Left ventricle myocardium superior (tissue), 1 donor: ENCODE measurements at regions not wholly inside any gene's neighbourhood (a gene's known extent, or its start where the extent isn't known, plus 50 kb on each side); places are given as distances from the start of the nearest gene placed in this dataset.

Experiments used
- ATAC-seq: fragments of 200-7000 bp; cut with Tn5 transposase; one replicate; pipeline ENCODE4 v1.9.1; 2020; ENCODE audit warnings: mild to moderate bottlenecking, moderate library complexity
- DNase-seq: peaks from one replicate; pipeline ENCODE4 v3.0.0-alpha.2; 2020
- intact Hi-C: fragments of 100-400 bp; cut with micrococcal nuclease; formaldehyde crosslinking; loops from one replicate; pipeline ENCODE4 v1.11.0; 2022
- donor health status: DM: no; HTN: yes; CAD: no; lungs with severe emphysema.

- DNase-seq = no peak
- ATAC-seq = no peak
- intact Hi-C loops = no loop called here
These were observed 116.1 kb upstream of the FTMT start for GRCh38 chr5:121735618-121736017.

GRCh38 chr5:121737120-121737519 is 114.6 kb upstream of the FTMT start:
- DNase-seq = no peak
- ATAC-seq = no peak
- intact Hi-C loops = no loop called here

- intact Hi-C loops = no loop called here
- ATAC-seq = no peak
- no peak for DNase-seq
These were observed 110.5 kb upstream of the FTMT start for GRCh38 chr5:121741156-121741555.

DNA sequence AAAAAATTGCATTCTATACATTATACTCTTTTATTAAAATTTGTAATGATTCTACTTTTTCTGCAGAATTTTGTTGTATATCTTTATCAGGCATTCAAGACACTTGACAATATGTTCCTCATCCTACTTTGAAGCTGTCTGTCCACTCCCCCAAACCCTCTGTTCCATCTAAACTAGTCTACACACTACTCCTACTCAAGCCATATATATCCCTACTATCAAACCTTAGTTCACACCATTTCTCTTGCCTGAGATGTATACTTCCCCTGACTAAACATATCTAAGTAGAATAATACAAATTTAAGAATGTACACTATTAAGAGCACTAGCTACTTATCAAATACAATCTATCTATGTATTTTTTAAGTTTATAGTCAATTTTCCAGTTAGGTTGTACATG is 107.1 kb upstream of the FTMT start:
- intact Hi-C loops = no loop called here
- ATAC-seq (no peak), DNase-seq (no peak)

DNA sequence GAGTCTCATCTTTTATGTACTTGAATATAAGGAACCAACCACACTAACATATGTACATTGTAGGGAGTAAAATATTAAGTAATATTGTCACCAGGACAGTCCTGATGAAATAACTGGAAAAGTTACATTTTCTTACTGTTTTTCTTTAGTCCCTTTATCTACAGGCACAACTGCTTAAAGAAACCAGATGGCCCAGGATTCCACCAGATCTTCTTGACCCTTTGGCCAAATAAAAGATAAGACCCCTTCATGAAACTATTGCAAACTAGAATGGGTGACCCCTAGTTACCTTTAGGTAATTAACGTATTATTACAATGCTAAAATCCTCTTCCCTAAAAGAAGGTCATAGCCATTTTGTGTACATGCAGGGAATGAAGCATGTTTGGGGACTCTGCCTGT is 106.3 kb upstream of the FTMT start:
- DNase-seq (no peak), ATAC-seq (no peak)
- intact Hi-C loops = no loop called here

GRCh38 chr5:121746763-121747162 is 104.9 kb upstream of the FTMT start:
- DNase-seq (no peak), ATAC-seq (no peak)
- intact Hi-C loops = no loop called here

GRCh38 chr5:121748686-121749085 is 103.0 kb upstream of the FTMT start:
- peak; percentile 26 for DNase-seq
- intact Hi-C loops = no loop called here
- ATAC-seq = peak; percentile 100

DNA sequence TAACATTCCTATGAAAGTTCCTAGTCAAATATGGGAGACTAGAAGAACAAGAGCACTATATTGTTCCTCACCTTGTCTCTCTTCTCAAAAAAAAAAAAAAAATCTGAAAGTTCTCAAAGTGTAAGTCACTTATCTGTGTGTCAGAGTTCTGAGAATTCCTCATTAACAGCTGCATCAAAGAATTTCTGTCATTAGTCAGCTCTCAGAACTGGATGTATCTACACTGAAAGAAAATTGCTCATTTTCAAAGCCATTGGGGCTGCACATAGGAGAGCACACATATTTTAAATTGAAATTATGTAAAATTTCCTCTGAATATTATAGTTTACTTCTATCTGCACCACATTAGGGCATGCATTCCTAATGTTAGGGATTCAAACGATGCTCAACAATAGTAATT is 99.5 kb upstream of the FTMT start:
- ATAC-seq (no peak), DNase-seq (no peak)
- intact Hi-C loops = no loop called here

DNA sequence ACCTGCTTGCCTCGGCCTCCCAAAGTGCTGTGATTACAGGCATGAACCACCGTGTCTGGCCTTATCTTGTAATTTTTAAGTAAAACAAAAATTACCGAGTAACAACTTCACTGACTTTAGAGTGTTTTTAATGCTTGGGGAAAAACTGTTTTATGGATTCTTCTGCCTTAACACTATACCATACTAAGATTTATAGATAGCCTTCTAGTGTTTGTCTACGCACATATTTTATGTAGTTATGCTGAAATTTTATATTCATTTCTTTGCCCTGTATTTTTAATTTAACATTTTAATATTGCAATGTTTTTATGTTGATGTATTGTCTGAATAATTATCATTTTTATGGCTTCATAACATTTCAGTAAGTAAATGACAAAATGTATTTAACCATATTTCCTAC is 96.4 kb upstream of the FTMT start:
- DNase-seq (no peak), ATAC-seq (no peak)
- intact Hi-C loops = no loop called here

- ATAC-seq = no peak
- intact Hi-C loops = no loop called here
- DNase-seq = no peak
These were observed 93.9 kb upstream of the FTMT start for GRCh38 chr5:121757753-121758152.

GRCh38 chr5:121758615-121759014 is 93.1 kb upstream of the FTMT start:
- DNase-seq = no peak
- intact Hi-C loops = no loop called here
- ATAC-seq = no peak

GRCh38 chr5:121762426-121762825 is 89.3 kb upstream of the FTMT start:
- DNase-seq (no peak), ATAC-seq (no peak)
- intact Hi-C loops = no loop called here

- ATAC-seq = no peak
- intact Hi-C loops = no loop called here
- no peak for DNase-seq
These were observed 88.0 kb upstream of the FTMT start for GRCh38 chr5:121763665-121764064.

- DNase-seq = no peak
- intact Hi-C loops = no loop called here
These were observed 71.3 kb upstream of the FTMT start for GRCh38 chr5:121780406-121780805.

DNA sequence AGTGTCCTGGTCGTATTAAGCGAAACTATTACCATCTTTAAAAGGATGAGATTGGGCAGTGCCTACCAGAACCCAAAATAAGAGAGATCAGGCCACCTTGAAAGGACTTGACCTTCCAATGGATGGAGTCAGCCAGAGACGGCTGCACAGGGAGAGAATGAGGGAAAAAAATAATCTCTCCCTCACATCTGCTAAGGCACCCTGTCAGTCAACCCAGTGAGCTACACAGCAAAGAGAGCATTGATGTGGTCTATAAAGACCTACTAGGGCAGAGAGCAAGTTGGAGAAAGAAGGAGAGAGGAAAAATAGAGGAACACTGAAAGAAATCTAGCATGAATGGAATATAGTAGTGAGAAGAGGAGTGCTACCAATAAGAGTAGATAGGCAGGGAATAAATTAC is 68.0 kb upstream of the FTMT start:
- ATAC-seq = no peak
- DNase-seq = no peak
- intact Hi-C loops = no loop called here

More at GRCh38 chr5:121780406-121780805, 71.3 kb upstream of the FTMT start:
- no peak for ATAC-seq

DNA sequence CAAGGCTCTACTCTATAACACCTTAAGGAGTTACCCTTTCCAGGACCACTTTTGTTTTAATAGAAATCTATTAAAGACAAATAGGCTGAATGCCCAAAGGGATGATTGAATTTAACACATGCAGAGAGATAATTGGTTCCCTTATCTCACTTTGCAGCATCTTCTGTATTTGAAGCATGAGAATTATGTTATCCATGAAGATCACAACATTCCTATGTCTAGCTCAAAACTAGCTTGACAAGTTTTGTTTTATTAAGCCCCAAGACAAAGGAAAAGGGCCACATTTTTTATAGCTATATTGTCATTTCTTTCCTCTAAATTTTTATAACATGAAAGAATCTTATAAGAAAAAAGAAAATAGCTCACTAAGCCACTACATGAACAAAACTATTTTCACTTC is 57.9 kb upstream of the FTMT start:
- ATAC-seq (no peak), DNase-seq (no peak)
- intact Hi-C loops = no loop called here

DNA sequence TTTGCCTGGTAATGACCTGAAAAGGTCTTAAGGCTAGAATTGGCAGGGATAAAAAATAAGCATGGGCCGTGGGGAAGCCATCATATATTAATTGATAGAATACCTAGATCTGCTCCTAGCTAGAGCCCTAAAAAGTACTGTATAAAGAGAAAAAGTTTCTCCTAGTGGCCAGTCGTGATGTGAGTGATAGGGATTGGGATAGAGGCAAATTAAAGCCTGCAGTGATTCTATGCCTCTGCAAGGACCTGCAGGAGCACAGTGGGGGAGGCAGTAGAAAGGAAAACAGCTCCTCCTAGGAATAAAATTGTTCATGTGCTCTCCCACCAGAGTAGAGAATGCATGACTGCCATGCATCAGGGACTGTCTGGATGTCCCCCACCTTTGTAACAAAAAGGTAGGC is 56.2 kb upstream of the FTMT start:
- DNase-seq = no peak
- intact Hi-C loops = no loop called here
- ATAC-seq = no peak

DNA sequence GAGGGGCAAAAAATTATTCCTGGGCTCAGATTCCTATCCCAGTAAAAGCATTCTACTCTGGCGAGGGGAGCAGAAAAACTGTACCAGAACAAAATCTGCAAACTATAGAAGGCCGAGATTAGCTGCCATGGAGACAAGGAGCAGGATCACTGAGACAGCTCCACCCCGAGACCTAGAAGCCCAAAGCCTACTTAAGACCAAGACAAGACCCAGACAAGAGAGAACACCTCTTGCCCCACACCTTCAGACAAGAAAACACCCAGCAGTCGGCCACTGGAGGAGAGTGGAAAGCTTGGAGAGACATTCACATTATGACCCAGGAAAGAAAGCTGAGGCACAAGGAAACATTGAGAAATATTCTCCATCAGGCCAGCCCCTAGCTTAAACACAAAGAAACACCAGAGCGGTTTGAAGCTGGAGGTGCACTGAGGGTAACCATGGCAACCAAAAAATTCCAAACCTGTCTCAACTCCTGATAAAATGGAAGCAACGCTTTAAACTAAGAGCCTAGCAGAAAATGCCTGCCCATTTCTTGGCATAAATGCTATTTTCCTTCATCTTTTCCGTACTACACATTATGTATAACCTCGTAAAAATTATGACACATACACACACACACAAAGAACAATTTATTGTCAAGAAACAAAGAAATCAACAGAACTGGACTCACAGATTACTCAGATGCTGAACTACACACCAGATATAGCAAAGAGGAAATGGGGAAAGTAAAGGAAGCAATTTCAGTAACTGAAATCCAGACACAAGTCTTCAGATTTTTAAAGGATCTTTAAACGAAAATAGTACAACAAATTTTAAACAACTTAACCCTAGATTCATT is 53.8 kb upstream of the FTMT start:
- intact Hi-C loops = no loop called here
- ATAC-seq (no peak), DNase-seq (no peak)
